GM03348 (cell line): ENCODE measurements at regions not wholly inside any gene's neighbourhood (a gene's known extent, or its start where the extent isn't known, plus 50 kb on each side); places are given as distances from the start of the nearest gene placed in this dataset.

Experiments used
- DNase-seq: peaks from one replicate; pipeline ENCODE4 v3.0.0; 2012; ENCODE audit warnings: low spot score

DNA sequence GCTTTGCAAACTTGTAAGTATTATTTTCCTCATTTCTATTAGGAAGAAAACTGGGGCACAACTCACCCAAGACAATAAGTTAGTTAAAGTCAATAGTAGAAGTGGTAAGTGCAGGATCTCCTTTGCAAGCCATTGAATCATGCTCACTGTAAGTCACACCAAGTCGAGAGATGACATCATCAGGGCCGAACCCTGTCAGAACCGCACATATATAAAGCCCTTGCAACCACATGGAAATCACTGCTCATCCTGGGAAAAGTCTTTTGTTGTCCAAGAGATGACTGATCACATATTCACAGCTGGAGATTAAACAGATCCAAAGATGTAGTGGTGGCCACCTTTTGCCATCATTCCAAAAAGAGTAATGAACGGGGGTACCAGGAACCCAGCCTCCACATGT is 484.8 kb upstream of the ID2 start:
- peak; percentile 24 for DNase-seq

DNA sequence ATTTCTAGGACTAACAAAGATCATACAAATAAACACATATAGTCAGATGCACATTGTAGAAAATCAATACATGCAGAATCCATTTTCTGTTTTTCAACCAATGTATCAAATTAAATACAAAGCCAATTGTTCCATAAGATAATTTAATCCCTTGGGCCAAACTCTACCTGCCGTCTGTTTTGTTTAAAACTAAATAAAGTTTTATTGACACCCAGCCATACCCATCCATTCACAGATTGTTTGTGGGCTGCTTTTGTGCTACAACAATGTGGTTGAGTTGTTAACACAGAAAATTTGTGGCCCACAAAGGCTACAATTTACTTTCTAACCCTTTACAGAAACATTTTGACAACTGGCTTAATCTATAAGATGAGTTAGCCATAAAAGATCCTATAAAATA is 484.0 kb upstream of the ID2 start:
- DNase-seq, result no peak

- DNase-seq, result no peak
Measured at GRCh38 chr2:8198766-8199382, 483.0 kb upstream of the ID2 start.

GRCh38 chr2:8202132-8202531 is 479.7 kb upstream of the ID2 start:
- DNase-seq, result no peak

DNA sequence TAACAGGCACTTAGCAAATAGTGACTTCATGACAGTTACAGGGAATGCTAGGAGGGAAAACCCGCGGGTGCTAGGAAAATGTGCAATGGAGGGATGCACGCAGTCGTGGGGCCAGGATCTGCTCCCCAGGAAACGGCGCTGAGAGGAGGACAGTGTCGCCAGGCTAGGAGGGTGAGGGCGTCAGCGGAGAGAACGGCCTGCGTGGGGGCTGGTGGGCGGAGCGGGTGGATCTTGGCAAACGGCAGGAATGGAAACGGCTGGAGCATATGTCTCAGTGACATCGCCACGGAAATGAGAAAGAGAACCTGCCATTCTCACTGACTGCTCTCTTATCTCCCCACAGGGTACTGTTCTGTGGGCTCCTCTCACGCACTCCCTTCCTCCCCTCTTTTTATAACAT is 478.5 kb upstream of the ID2 start:
- peak; percentile 45 for DNase-seq

GRCh38 chr2:8204711-8205110 is 477.1 kb upstream of the ID2 start:
- DNase-seq, result no peak

DNA sequence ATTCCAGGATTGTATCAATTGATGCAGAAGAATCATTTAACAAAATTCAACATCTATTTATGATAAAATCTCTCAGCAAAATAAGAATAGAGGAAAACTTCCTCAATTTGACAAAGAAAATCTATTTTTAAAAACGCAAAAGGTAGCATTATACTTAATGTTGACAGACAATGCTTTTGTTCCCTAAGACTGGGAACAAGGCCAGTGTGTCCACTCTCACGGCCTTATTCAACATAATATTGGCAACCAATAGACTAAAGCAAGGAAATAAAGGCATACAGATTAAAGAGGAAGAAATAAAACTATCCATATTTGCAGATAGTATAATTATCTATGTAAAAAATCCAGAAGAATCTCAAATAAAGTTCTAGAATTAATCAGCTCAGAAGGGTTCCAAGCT is 472.4 kb upstream of the ID2 start:
- DNase-seq, result no peak

DNA sequence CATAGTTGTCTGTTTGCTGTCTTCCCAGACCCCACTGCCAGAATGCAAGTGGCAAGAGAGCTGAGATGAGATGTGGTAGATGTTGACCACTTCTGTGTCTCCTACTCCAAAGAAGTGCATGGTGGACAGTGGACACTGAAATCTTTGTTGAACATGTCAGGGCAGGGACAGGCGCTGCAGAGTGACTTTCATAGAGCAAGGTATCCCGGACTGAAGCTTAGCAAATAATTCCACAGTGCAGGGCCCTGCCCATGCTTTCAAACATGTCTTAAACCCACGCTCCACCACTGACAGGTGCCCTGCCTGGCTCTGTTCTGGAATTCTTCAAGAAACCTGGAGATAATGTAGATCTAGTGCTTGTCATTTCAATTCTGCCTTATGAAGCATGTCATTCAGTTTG is 470.5 kb upstream of the ID2 start:
- no peak for DNase-seq

DNA sequence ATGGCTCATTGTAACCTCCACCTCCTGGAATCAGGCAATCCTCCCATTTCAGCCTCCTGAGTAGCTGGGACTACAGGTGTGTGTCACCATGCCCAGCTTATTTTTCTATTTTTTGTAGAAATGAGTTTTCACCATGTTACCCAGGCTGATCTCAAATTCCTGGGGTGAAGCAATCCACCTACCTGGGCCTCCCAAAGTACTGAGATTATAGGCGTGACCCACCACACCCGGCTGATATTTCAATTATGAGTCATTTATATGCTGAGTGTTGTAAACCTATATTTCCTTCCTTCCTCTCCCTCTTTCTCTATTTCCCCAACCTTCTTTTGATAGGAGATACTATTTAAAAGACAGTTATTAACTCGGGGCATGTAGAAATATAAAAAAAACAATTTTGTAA is 469.6 kb upstream of the ID2 start:
- no peak for DNase-seq

- no peak for DNase-seq
Measured at GRCh38 chr2:8214036-8214615, 467.7 kb upstream of the ID2 start.

- no peak for DNase-seq
Measured at GRCh38 chr2:8215159-8215863, 466.5 kb upstream of the ID2 start.

- DNase-seq, result no peak
Measured at GRCh38 chr2:8215982-8216381, 465.9 kb upstream of the ID2 start.

DNA sequence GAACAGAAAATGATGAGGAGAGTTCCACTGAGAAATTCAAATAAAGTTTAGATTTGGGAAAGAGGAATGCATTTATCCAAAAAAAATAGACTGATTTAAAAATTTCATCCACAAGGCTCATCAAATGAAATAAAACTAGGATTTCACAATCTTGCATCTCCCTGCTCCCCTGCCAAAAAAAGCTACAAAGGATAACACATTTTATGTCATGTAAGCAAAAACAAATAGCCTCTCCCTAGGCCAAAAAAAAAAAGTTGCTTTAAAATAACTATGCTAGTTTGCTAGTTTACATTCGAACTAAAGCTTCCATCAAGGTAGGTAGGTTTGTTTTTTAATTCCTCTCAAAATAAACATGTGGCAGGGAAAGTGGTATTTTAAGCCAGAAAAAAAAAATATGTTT is 465.5 kb upstream of the ID2 start:
- DNase-seq, result peak; percentile 46

DNA sequence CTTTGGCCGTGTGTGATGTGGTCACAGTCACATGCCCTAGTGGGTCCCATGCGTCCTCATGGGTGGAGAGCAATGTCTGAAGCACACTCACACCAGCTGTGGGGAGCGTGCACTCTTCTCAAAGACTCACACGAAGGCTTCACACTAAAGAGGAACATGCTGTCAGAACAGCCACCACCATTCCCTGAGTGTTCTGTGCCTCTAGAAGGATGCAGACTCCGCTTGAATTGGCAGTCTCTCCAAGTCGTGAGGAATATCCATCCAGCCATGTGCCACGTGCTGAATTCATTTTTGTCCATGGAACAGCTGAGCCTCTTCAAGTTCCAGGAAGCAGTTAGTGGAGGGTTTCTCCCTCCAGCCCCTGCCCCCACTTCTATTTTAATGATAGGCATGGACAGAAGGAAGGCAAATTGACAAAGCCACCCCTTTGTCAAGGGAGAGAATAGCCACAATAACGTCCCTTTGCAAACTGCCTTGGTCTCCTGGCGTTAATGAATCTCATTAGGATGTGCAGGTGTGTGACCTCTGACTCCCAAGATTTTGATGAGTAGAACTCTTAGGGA is 464.3 kb upstream of the ID2 start:
- no peak for DNase-seq

- no peak for DNase-seq
Measured at GRCh38 chr2:8219096-8219495, 462.8 kb upstream of the ID2 start.

- peak; percentile 18 for DNase-seq
Measured at GRCh38 chr2:8219631-8220355, 462.1 kb upstream of the ID2 start.

- no peak for DNase-seq
Measured at GRCh38 chr2:8222979-8223694, 458.7 kb upstream of the ID2 start.

DNA sequence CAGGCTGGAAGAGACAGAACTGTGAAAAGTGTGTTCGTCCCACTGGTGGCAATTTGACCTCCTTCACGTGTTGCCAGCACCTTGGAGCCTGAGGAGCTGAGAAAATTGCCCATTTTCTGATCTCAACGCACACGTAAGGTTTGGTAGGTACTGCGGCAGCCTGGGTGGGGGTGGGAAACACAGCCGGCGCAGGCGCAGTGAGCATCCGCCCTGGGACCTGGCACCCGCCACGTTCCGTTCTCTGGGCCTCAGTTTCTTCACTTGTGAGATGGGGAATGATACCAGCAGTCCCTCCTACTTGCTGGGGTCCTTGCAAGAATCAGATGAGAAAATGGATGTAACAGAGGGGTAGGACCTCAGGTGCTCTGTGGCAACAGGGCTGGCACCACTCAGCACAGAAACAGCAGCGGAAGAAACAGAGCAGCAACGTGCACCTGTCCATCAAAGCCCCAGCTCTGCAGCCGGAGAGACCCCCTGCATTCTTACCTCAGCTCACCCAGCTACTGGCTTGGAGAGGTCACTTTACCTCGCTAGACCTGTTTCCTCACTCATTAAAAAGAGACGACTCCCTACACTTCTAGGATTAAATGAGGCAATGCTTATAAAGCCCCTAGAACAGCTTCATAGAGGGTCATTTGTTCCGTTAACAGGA is 458.0 kb upstream of the ID2 start:
- no peak for DNase-seq

DNA sequence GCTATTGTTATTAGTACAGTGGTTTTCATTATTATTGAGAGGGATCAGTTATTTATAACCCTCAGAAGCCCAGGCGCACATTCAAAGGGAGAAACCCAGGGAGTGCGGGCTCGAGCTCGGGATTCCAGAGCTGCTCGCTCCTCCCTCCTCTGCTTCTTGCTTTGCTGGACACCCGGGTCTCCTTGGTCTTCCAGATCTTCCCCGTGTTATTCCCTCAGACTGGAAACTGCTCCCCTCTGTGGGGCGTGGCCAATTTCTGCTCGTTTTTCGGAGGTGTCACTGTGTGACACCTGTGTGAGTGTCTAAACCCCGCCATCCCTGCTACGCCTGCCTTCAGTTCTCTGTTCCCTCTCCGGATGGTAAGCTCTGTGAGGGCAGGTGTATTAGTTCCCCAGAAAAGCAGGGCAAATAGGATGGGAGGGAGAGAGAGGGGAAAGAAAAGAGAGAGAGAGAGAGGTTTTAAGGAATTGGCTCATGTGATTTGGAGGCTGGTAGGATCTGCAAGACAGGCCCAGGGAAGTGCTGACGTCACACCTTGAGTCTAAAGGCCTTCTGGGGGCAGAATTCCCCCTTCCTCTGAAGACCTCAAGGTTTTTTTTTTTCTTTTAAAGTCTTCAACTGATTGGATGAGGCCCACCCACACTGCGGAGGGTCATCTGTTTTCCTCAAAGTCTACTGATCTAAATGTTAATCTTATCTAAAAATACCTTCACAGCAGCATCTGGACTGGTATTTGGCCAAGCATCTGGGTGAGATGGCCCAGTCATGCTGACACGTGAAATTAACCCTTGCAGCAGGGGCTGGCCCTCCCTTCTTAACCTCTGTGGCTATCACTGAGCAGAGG is 457.3 kb upstream of the ID2 start:
- DNase-seq, result no peak

- no peak for DNase-seq
Measured at GRCh38 chr2:8225266-8225665, 456.6 kb upstream of the ID2 start.

GRCh38 chr2:8225798-8226197 is 456.1 kb upstream of the ID2 start:
- no peak for DNase-seq
